ENCODE measurements at regions not wholly inside any gene's neighbourhood (a gene's known extent, or its start where the extent isn't known, plus 50 kb on each side); places are given as distances from the start of the nearest gene placed in this dataset.

- TF ChIP-seq POLR2AphosphoS5 (IDR thresholded peaks at IDR 0.05; ENCODE audit: low read depth, low read length) (no peak), SRF (IDR thresholded peaks at IDR 0.05; ENCODE audit: low read depth) (no peak), POLR2A (IDR thresholded peaks at IDR 0.05; ENCODE audit: borderline replicate concordance, extremely low read depth, insufficient read depth, insufficient read length) (no peak), CTCF (IDR thresholded peaks at IDR 0.05 in 2 of 3, conservative IDR thresholded peaks at IDR 0.05 in 1 of 3; ENCODE audit: borderline replicate concordance in 1 of 3, insufficient read depth in 1 of 3, low read depth in 2 of 3, low read length in 2 of 3) (no peak), MAX (IDR thresholded peaks at IDR 0.05) (no peak), SIN3A (IDR thresholded peaks at IDR 0.05; ENCODE audit: low read depth) (no peak)
Observed at GRCh38 chr14:36443374-36443773, 76.7 kb downstream of the NKX2-1 start.

Data from HCT116 (cell line).